A549 (cell line): ENCODE measurements at regions not wholly inside any gene's neighbourhood (a gene's known extent, or its start where the extent isn't known, plus 50 kb on each side); places are given as distances from the start of the nearest gene placed in this dataset.

ENCODE experiments used
- ATAC-seq, 2 experiments: fragments of 200-7000 bp in 1 of 2; fragments of >200 bp in 1 of 2; cut with Nextera tagmentation in 1 of 2; cut with Tn5 transposase in 1 of 2; 3 replicates each; pipeline versions ENCODE4 v1.8.0 to v1.9.1; 2018 to 2020; ENCODE audit warnings: mild to moderate bottlenecking in 1 of 2, moderate library complexity in 1 of 2
- CTCF ChIA-PET: fragments of 300-600 bp; sonication (Branson Sonifier 250); formaldehyde crosslinking; extraction: SDS; loops from one replicate; lab custom pipeline; 2021; ENCODE audit warnings: antibody characterized with exemption, inconsistent platforms; lab: Yijun Ruan, JAX
- POLR2A ChIA-PET: fragments of 350-600 bp; formaldehyde crosslinking; extraction: SDS; loops from one replicate; lab custom pipeline; 2021; ENCODE audit warnings: antibody characterized with exemption, inconsistent platforms; lab: Yijun Ruan, JAX
- DNase-seq, 2 experiments: peaks; one replicate each; pipeline versions ENCODE4 v3.0.0 to v3.0.0-alpha.2; 2011 to 2016; ENCODE audit warnings: low read depth in 1 of 2, low spot score in 1 of 2
- FAIRE-seq: peaks from 2 replicates; lab custom pipeline; 2011; peaks lifted over from hg19 to GRCh38; lab: Jason Lieb, UNC
- H3K27ac ChIP-seq, 2 experiments: fragments of >200 bp; sonication (Bioruptor Twin); formaldehyde crosslinking; 3 replicates each; pipeline ENCODE4 v1.5.1; 2016 to 2017
- H3K4me1 ChIP-seq: fragments of >200 bp; sonication (Bioruptor Twin); formaldehyde crosslinking; 3 replicates; pipeline ENCODE4 v1.6.1; 2016
- H3K4me2 ChIP-seq: fragments of >200 bp; sonication (Bioruptor Twin); formaldehyde crosslinking; 3 replicates; pipeline ENCODE4 v1.6.1; 2016
- H3K4me3 ChIP-seq: fragments of >200 bp; sonication (Bioruptor Twin); formaldehyde crosslinking; 3 replicates; pipeline ENCODE4 v1.5.1; 2016
- H3K9me3 ChIP-seq: fragments of >200 bp; sonication (Bioruptor Twin); formaldehyde crosslinking; 3 replicates; pipeline ENCODE4 v1.6.1; 2016
- CBX2 ChIP-seq: fragments of 200-600 bp; sonication (generic); IDR thresholded peaks from 2 replicates; pipeline ENCODE4 v1.6.1; 2016; ENCODE audit warnings: low read depth, mild to moderate bottlenecking, borderline replicate concordance
- CBX8 ChIP-seq: fragments of 200-600 bp; sonication (generic); IDR thresholded peaks from 2 replicates; pipeline ENCODE4 v1.6.1; 2016
- CEBPB ChIP-seq, 2 experiments: fragments of >200 bp in 1 of 2; sonication (Bioruptor Twin) in 1 of 2; formaldehyde crosslinking in 1 of 2; IDR thresholded peaks; 2 replicates each; pipeline ENCODE4 v1.6.1; 2012 to 2016
- EHF ChIP-seq: fragments of 250-450 bp; sonication (Bioruptor Pico); IDR thresholded peaks from 2 replicates; pipeline ENCODE4 v1.5.0; 2020; ENCODE audit warnings: mild to moderate bottlenecking
- EHMT2 ChIP-seq: fragments of 200-600 bp; sonication (generic); IDR thresholded peaks from 2 replicates; pipeline ENCODE4 v1.6.1; 2016; ENCODE audit warnings: antibody characterized with exemption, low read depth, mild to moderate bottlenecking, moderate library complexity
- ESRRA ChIP-seq: fragments of 150-350 bp; IDR thresholded peaks from 2 replicates; pipeline ENCODE4 v1.6.1; 2014; ENCODE audit warnings: mild to moderate bottlenecking, low read length, borderline replicate concordance
- GATA3 ChIP-seq: IDR thresholded peaks from 2 replicates; pipeline ENCODE4 v1.6.1; 2012; ENCODE audit warnings: borderline replicate concordance
- HOXA7 ChIP-seq: fragments of 250-450 bp; sonication (Bioruptor Pico); IDR thresholded peaks from 2 replicates; pipeline ENCODE4 v1.5.0; 2020; ENCODE audit warnings: mild to moderate bottlenecking, moderate library complexity
- HOXB13 ChIP-seq: fragments of 250-450 bp; sonication (Bioruptor Pico); IDR thresholded peaks from 2 replicates; pipeline ENCODE4 v1.5.0; 2020; ENCODE audit warnings: low read depth, mild to moderate bottlenecking, moderate library complexity
- HOXB5 ChIP-seq: fragments of 250-450 bp; sonication (Bioruptor Pico); IDR thresholded peaks from 2 replicates; pipeline ENCODE4 v1.5.0; 2020; ENCODE audit warnings: mild to moderate bottlenecking, moderate library complexity
- MAZ ChIP-seq: fragments of 150-350 bp; IDR thresholded peaks from 2 replicates; pipeline ENCODE4 v1.6.1; 2014; ENCODE audit warnings: antibody characterized with exemption, low read depth, low read length, borderline replicate concordance
- MYC ChIP-seq: IDR thresholded peaks from 2 replicates; pipeline ENCODE4 v1.6.1; 2012; ENCODE audit warnings: mild to moderate bottlenecking, inconsistent platforms, low read length, improper control_type of control experiment, borderline replicate concordance
- NFE2L2 ChIP-seq: fragments of 150-350 bp; conservative IDR thresholded peaks from 2 replicates; pipeline ENCODE4 v1.6.1; 2014; ENCODE audit warnings: low read length
- NPAS2 ChIP-seq: fragments of 250-450 bp; sonication (Bioruptor Pico); IDR thresholded peaks from 2 replicates; pipeline ENCODE4 v1.8.0; 2022; ENCODE audit warnings: mild to moderate bottlenecking, moderate library complexity, borderline replicate concordance
- POLR2A ChIP-seq: IDR thresholded peaks from 2 replicates; pipeline ENCODE4 v1.6.1; 2012; ENCODE audit warnings: mild to moderate bottlenecking, low read length
- POLR2AphosphoS2 ChIP-seq: conservative IDR thresholded peaks from 2 replicates; pipeline ENCODE4 v1.6.1; 2012; ENCODE audit warnings: low read length, improper control_type of control experiment, inconsistent platforms
- RARB ChIP-seq: fragments of 250-450 bp; sonication (Bioruptor Pico); IDR thresholded peaks from 2 replicates; pipeline ENCODE4 v1.8.0; 2021; ENCODE audit warnings: mild to moderate bottlenecking, moderate library complexity
- RFX5 ChIP-seq: fragments of 450-650 bp; IDR thresholded peaks from 2 replicates; pipeline ENCODE4 v1.7.1; 2014; ENCODE audit warnings: antibody characterized with exemption, mild to moderate bottlenecking, moderate library complexity
- RNF2 ChIP-seq: fragments of 200-600 bp; sonication (generic); IDR thresholded peaks from 2 replicates; pipeline ENCODE4 v1.6.1; 2016; ENCODE audit warnings: low read depth, mild to moderate bottlenecking, antibody characterized with exemption, moderate library complexity, borderline replicate concordance
- SMC3 ChIP-seq: fragments of >200 bp; sonication (Bioruptor Twin); formaldehyde crosslinking; IDR thresholded peaks from 3 replicates; pipeline ENCODE4 v1.6.1; 2018; ENCODE audit warnings: inconsistent platforms
- TFCP2L1 ChIP-seq: fragments of 250-450 bp; sonication (Bioruptor Pico); IDR thresholded peaks from 2 replicates; pipeline ENCODE4 v1.5.0; 2021; ENCODE audit warnings: mild to moderate bottlenecking
- TP53 ChIP-seq: fragments of 250-450 bp; sonication (Bioruptor Pico); IDR thresholded peaks from 2 replicates; pipeline ENCODE4 v1.5.0; 2021; ENCODE audit warnings: mild to moderate bottlenecking, moderate library complexity
- ZFP36 ChIP-seq: fragments of 450-650 bp; IDR thresholded peaks from 2 replicates; pipeline ENCODE4 v1.6.1; 2014; ENCODE audit warnings: borderline replicate concordance; ENCODE audit not compliant: partially characterized antibody
- ZSCAN20 ChIP-seq: fragments of 250-450 bp; sonication (Bioruptor Pico); IDR thresholded peaks from 2 replicates; pipeline ENCODE4 v1.8.0; 2022; ENCODE audit warnings: mild to moderate bottlenecking, moderate library complexity
- WGBS: methylation state at CpG from one replicate; pipeline ENCODE4 v1.1.6; 2017; ENCODE audit errors: missing lambda C conversion rate; 5-methylcytosine and 5-hydroxymethylcytosine counted together
- TF ChIP-seq, protein P1 (sequence below): fragments of >200 bp; sonication (Bioruptor Twin); formaldehyde crosslinking; IDR thresholded peaks from 2 replicates; pipeline ENCODE4 v1.6.1; 2016
- TF ChIP-seq, protein P2 (sequence below): fragments of 150-350 bp; IDR thresholded peaks from 2 replicates; pipeline ENCODE4 v1.6.1; 2014; ENCODE audit warnings: low read depth, mild to moderate bottlenecking, low read length
- TF ChIP-seq, protein P3 (sequence below): IDR thresholded peaks from 2 replicates; pipeline ENCODE4 v1.6.1; 2012; ENCODE audit warnings: low read depth, borderline replicate concordance
- TF ChIP-seq, protein P4 (sequence below): fragments of 450-650 bp; IDR thresholded peaks from 2 replicates; pipeline ENCODE4 v1.6.1; 2014; ENCODE audit warnings: antibody characterized with exemption
- TF ChIP-seq, protein P5 (sequence below): fragments of 200-600 bp; sonication (generic); IDR thresholded peaks from 2 replicates; pipeline ENCODE4 v1.6.1; 2016; ENCODE audit warnings: antibody characterized with exemption, mild to moderate bottlenecking, moderate library complexity

DNA sequence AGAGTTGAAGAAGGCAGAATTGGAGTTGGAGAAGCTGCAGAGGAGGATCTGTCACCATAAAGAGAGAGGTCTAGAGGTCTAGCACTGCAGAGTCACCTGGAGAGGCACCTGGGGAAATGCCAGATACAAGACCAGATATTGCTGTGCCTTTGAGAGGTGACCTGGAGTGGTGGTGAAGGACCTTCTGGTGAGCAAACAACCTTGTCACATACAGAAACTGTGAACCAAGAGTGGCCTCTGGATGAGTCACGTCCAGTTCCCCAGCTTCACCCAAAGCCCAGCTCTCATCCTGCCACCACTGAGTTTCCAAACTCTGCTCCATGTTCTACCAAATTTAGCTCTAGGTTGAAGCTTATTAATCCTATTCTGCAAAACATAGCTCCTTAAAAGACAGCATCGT lies 131.1 kb upstream of the FBXL7 start (continued):
- TF ChIP-seq HOXA7 (CRISPR knock-in tag) (no peak), NFE2L2 (no peak), CEBPB (IDR thresholded peaks at IDR 0.05) (no peak), EHMT2 (no peak), ESRRA (no peak), HOXB5 (CRISPR knock-in tag) (no peak), ZFP36 (no peak), POLR2AphosphoS2 (no peak)
- TF ChIP-seq, protein P1, sequence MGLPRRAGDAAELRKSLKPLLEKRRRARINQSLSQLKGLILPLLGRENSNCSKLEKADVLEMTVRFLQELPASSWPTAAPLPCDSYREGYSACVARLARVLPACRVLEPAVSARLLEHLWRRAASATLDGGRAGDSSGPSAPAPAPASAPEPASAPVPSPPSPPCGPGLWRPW: no peak

DNA sequence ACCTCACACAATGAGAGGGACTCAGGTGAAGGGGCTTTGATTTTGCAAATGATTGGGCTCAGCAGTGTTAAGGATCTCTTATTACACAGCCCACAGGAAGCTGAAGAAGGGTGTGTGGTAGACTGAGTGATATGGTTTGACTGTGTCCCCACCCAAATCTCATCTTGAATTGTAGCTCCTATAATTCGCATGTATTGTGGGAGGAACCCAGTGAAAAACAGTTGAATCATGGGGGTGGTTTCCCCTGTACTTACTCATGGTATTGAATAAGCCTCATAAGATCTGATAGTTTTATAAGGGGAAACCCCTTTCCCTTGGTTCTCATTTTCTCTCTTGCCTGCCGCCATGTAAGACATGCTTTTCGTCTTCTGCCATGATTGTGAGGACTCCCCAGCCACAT lies 132.5 kb upstream of the FBXL7 start:
- CTCF ChIA-PET: interaction anchor here (0.6 kb wide), 1 partner anchor 206 kb away, joined by 3 read pairs; no protein-coding TSS in a partner anchor
- H3K4me3 ChIP-seq: no peak overlapping the region
- H3K27ac ChIP-seq: no peak overlapping the region
- ATAC-seq (no peak), FAIRE-seq (no peak), DNase-seq (no peak)
- H3K4me1 ChIP-seq: no peaks in the 10 kb centered on the region
- TF ChIP-seq RARB (CRISPR knock-in tag): no peak
- TF ChIP-seq POLR2AphosphoS2: no peak
- no peak for TF ChIP-seq ESRRA
- TF ChIP-seq, protein P2, sequence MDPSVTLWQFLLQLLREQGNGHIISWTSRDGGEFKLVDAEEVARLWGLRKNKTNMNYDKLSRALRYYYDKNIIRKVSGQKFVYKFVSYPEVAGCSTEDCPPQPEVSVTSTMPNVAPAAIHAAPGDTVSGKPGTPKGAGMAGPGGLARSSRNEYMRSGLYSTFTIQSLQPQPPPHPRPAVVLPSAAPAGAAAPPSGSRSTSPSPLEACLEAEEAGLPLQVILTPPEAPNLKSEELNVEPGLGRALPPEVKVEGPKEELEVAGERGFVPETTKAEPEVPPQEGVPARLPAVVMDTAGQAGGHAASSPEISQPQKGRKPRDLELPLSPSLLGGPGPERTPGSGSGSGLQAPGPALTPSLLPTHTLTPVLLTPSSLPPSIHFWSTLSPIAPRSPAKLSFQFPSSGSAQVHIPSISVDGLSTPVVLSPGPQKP: no peak
- no peak for TF ChIP-seq MAZ
- TF ChIP-seq HOXB13 (CRISPR knock-in tag): no peak
- no peak for TF ChIP-seq CBX8
- TF ChIP-seq EHF: no peak
- no peak for TF ChIP-seq ZSCAN20 (CRISPR knock-in tag)
- TF ChIP-seq HOXA7 (CRISPR knock-in tag): no peak
- no peak for TF ChIP-seq MYC
- no peak for TF ChIP-seq TFCP2L1 (CRISPR knock-in tag)
- no peak for TF ChIP-seq NPAS2 (CRISPR knock-in tag)
- TF ChIP-seq POLR2A: no peak
- TF ChIP-seq RNF2: no peak
- POLR2A ChIA-PET: no interaction called here
- 16% methylated on average over 3 of the region's 3 CpGs for WGBS
- no peaks in the 10 kb centered on the region for H3K9me3 ChIP-seq
- H3K4me2 ChIP-seq: no peak overlapping the region

DNA sequence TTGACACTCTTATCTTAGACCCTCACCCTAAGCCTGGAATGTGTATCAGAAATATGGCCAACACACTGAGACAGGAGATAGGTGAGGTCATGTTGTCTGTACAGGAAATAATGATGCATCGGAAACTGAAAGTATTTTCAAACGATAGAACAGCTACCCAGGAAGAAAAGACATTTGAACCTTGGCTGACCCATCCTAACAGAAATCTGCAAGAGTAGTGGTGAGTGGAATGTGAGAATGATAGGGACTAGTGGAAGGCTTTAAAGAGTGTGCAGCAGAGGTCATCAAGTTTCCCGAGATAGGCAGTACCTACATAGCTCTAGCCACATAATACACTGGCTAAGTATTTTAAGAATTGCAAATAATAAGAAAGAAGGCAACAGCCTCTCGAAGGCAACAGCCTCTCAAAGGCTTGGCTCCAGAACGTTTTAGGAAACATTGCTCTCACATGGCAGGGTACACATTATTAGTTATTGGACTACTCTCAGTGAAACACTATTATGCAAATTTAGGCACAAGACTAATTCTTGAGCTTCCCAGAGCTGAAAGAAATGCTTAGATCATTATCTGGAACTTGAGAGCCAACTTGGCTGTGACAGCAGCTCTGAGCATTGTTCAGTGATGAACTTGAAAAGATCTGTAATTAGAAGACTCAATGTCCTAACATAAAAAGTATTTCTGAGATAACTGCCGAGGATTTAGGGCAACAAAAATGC lies 133.1 kb upstream of the FBXL7 start:
- FAIRE-seq: no peak
- H3K4me2 ChIP-seq: no peak overlapping the region
- TF ChIP-seq MAZ: no peak
- no peak for TF ChIP-seq POLR2AphosphoS2
- no peak for TF ChIP-seq SMC3
- no peak for TF ChIP-seq CBX2
- no peak for TF ChIP-seq NFE2L2
- no peak for TF ChIP-seq GATA3
- TF ChIP-seq RFX5: no peak
- TF ChIP-seq, protein P3, sequence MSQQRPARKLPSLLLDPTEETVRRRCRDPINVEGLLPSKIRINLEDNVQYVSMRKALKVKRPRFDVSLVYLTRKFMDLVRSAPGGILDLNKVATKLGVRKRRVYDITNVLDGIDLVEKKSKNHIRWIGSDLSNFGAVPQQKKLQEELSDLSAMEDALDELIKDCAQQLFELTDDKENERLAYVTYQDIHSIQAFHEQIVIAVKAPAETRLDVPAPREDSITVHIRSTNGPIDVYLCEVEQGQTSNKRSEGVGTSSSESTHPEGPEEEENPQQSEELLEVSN: no peak
- TF ChIP-seq, protein P4, sequence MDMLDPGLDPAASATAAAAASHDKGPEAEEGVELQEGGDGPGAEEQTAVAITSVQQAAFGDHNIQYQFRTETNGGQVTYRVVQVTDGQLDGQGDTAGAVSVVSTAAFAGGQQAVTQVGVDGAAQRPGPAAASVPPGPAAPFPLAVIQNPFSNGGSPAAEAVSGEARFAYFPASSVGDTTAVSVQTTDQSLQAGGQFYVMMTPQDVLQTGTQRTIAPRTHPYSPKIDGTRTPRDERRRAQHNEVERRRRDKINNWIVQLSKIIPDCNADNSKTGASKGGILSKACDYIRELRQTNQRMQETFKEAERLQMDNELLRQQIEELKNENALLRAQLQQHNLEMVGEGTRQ: no peak
- TF ChIP-seq EHF: no peak
- no peak for TF ChIP-seq EHMT2
- no peak for TF ChIP-seq TP53 (CRISPR knock-in tag)
- TF ChIP-seq, protein P5, sequence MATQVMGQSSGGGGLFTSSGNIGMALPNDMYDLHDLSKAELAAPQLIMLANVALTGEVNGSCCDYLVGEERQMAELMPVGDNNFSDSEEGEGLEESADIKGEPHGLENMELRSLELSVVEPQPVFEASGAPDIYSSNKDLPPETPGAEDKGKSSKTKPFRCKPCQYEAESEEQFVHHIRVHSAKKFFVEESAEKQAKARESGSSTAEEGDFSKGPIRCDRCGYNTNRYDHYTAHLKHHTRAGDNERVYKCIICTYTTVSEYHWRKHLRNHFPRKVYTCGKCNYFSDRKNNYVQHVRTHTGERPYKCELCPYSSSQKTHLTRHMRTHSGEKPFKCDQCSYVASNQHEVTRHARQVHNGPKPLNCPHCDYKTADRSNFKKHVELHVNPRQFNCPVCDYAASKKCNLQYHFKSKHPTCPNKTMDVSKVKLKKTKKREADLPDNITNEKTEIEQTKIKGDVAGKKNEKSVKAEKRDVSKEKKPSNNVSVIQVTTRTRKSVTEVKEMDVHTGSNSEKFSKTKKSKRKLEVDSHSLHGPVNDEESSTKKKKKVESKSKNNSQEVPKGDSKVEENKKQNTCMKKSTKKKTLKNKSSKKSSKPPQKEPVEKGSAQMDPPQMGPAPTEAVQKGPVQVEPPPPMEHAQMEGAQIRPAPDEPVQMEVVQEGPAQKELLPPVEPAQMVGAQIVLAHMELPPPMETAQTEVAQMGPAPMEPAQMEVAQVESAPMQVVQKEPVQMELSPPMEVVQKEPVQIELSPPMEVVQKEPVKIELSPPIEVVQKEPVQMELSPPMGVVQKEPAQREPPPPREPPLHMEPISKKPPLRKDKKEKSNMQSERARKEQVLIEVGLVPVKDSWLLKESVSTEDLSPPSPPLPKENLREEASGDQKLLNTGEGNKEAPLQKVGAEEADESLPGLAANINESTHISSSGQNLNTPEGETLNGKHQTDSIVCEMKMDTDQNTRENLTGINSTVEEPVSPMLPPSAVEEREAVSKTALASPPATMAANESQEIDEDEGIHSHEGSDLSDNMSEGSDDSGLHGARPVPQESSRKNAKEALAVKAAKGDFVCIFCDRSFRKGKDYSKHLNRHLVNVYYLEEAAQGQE: no peak
- TF ChIP-seq ZSCAN20 (CRISPR knock-in tag): no peak
- TF ChIP-seq HOXA7 (CRISPR knock-in tag): no peak

More for the DNA sequence above, 133.1 kb upstream of the FBXL7 start:
- no peak overlapping the region for H3K4me3 ChIP-seq
- no peak overlapping the region for H3K27ac ChIP-seq
- DNase-seq (no peak), ATAC-seq (no peak)
- ChIA-PET CTCF (interaction anchor here (0.6 kb wide), 1 partner anchor 207 kb away, joined by 3 read pairs; no protein-coding TSS in a partner anchor), POLR2A (no interaction called here)
- no peaks in the 10 kb centered on the region for H3K4me1 ChIP-seq
- no peaks in the 10 kb centered on the region for H3K9me3 ChIP-seq
- WGBS: 2% methylated on average over 6 of the region's 6 CpGs
